ENCODE measurements at regions not wholly inside any gene's neighbourhood (a gene's known extent, or its start where the extent isn't known, plus 50 kb on each side); places are given as distances from the start of the nearest gene placed in this dataset.

GRCh38 chr13:110773480-110773879 lies 60.0 kb downstream of the ING1 start:
- no peaks in the 10 kb centered on the region for H3K36me3 Mint-ChIP-seq
- intact Hi-C loops (cut with micrococcal nuclease): no loop called here
- Histone ChIP-seq H3K9me3 (ENCODE audit: control insufficient read depth, insufficient read depth, low read length) (no peaks in the 10 kb centered on the region), H3K4me1 (ENCODE audit: control insufficient read depth, insufficient read depth, low read length) (peaks cover 11% of the 10 kb centered on the region), H3K4me3 (ENCODE audit: low read length) (no peak overlapping the region), H3K27ac (ENCODE audit: low read length) (no peak overlapping the region), H3K27me3 (ENCODE audit: control insufficient read depth, insufficient read depth, low read length) (no peaks in the 10 kb centered on the region), H3K36me3 (ENCODE audit: control insufficient read depth, insufficient read depth, low read length) (no peaks in the 10 kb centered on the region)
- DNase-seq: no peak
- peaks cover 3 to 7% of the 10 kb centered on the region in 2 donors for H3K27me3 Mint-ChIP-seq (ENCODE audit: low read depth in 2 of 2)
- peak in 2 of 3 donors; percentile 46 to 69 for ATAC-seq
- WGBS (ENCODE audit: insufficient coverage): 72% methylated on average over 7 of the region's 7 CpGs
- H3K27ac Mint-ChIP-seq: peak overlapping the region in 1 of 2 donors; percentile 5
- TF ChIP-seq, protein P1, sequence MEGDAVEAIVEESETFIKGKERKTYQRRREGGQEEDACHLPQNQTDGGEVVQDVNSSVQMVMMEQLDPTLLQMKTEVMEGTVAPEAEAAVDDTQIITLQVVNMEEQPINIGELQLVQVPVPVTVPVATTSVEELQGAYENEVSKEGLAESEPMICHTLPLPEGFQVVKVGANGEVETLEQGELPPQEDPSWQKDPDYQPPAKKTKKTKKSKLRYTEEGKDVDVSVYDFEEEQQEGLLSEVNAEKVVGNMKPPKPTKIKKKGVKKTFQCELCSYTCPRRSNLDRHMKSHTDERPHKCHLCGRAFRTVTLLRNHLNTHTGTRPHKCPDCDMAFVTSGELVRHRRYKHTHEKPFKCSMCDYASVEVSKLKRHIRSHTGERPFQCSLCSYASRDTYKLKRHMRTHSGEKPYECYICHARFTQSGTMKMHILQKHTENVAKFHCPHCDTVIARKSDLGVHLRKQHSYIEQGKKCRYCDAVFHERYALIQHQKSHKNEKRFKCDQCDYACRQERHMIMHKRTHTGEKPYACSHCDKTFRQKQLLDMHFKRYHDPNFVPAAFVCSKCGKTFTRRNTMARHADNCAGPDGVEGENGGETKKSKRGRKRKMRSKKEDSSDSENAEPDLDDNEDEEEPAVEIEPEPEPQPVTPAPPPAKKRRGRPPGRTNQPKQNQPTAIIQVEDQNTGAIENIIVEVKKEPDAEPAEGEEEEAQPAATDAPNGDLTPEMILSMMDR (IDR thresholded peaks at IDR 0.05): no peak
- no peak overlapping the region for H3K4me3 Mint-ChIP-seq
- H3K9me3 Mint-ChIP-seq: no peaks in the 10 kb centered on the region
- H3K4me1 Mint-ChIP-seq: peaks cover 0 to 27% of the 10 kb centered on the region in 2 donors

GRCh38 chr13:110774051-110774450 lies 60.6 kb downstream of the ING1 start:
- Histone ChIP-seq H3K36me3 (ENCODE audit: control insufficient read depth, insufficient read depth, low read length) (no peaks in the 10 kb centered on the region), H3K4me1 (ENCODE audit: control insufficient read depth, insufficient read depth, low read length) (peaks cover 11% of the 10 kb centered on the region), H3K4me3 (ENCODE audit: low read length) (no peak overlapping the region), H3K9me3 (ENCODE audit: control insufficient read depth, insufficient read depth, low read length) (no peaks in the 10 kb centered on the region), H3K27ac (ENCODE audit: low read length) (no peak overlapping the region), H3K27me3 (ENCODE audit: control insufficient read depth, insufficient read depth, low read length) (no peaks in the 10 kb centered on the region)
- TF ChIP-seq, protein P1 (IDR thresholded peaks at IDR 0.05): no peak
- WGBS (ENCODE audit: insufficient coverage): 90% methylated on average over 1 of the region's 1 CpG
- Mint-ChIP-seq H3K4me3 (no peak overlapping the region), H3K27ac (no peak overlapping the region), H3K9me3 (no peaks in the 10 kb centered on the region), H3K36me3 (no peaks in the 10 kb centered on the region), H3K27me3 (ENCODE audit: low read depth in 2 of 2) (peaks cover 0 to 5% of the 10 kb centered on the region in 2 donors), H3K4me1 (peaks cover 0 to 27% of the 10 kb centered on the region in 2 donors)
- DNase-seq (no peak), ATAC-seq (no peak)
- intact Hi-C loops (cut with micrococcal nuclease): no loop called here

- WGBS (ENCODE audit: insufficient coverage): 91% methylated on average over 4 of the region's 6 CpGs
- no peaks in the 10 kb centered on the region for H3K36me3 Mint-ChIP-seq
- Histone ChIP-seq H3K27me3 (ENCODE audit: control insufficient read depth, insufficient read depth, low read length) (no peaks in the 10 kb centered on the region), H3K36me3 (ENCODE audit: control insufficient read depth, insufficient read depth, low read length) (no peaks in the 10 kb centered on the region), H3K9me3 (ENCODE audit: control insufficient read depth, insufficient read depth, low read length) (no peaks in the 10 kb centered on the region), H3K4me3 (ENCODE audit: low read length) (no peak overlapping the region), H3K4me1 (ENCODE audit: control insufficient read depth, insufficient read depth, low read length) (peaks cover 11% of the 10 kb centered on the region), H3K27ac (ENCODE audit: low read length) (no peak overlapping the region)
- H3K4me1 Mint-ChIP-seq: peaks cover 0 to 27% of the 10 kb centered on the region in 2 donors
- H3K27me3 Mint-ChIP-seq (ENCODE audit: low read depth in 2 of 2): peaks cover 0 to 5% of the 10 kb centered on the region in 2 donors
- intact Hi-C loops (cut with micrococcal nuclease): no loop called here
- no peaks in the 10 kb centered on the region for H3K9me3 Mint-ChIP-seq
- no peak overlapping the region for H3K4me3 Mint-ChIP-seq
- no peak overlapping the region for H3K27ac Mint-ChIP-seq
- ATAC-seq: no peak
- no peak for DNase-seq
- TF ChIP-seq, protein P1 (IDR thresholded peaks at IDR 0.05): no peak
Observed at GRCh38 chr13:110774490-110774889, 61.0 kb downstream of the ING1 start.

DNA sequence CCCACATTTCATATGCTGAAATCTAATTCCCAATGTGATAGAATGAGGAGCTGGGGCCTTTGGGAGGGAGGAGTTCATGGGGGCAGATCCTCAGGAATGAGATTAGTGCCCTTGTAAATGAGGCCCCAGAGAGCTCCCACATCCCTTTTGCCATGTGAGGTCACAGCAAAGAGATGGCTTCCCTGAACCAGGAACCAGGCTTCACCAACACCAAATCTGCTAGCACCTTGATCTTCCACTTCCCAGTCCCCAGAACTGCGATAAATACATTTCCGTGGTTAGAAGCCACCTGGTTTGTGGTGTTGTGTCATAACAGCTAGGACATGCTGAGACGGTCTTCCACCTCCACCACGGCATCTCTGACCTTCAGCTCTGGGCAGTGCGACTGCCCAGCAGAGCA lies 62.1 kb downstream of the ING1 start:
- intact Hi-C loops (cut with micrococcal nuclease): no loop called here
- WGBS (ENCODE audit: insufficient coverage): 33% methylated on average over 5 of the region's 5 CpGs
- Histone ChIP-seq H3K9me3 (ENCODE audit: control insufficient read depth, insufficient read depth, low read length) (no peaks in the 10 kb centered on the region), H3K27ac (ENCODE audit: low read length) (no peak overlapping the region), H3K4me3 (ENCODE audit: low read length) (no peak overlapping the region), H3K4me1 (ENCODE audit: control insufficient read depth, insufficient read depth, low read length) (peaks cover 11% of the 10 kb centered on the region), H3K36me3 (ENCODE audit: control insufficient read depth, insufficient read depth, low read length) (no peaks in the 10 kb centered on the region), H3K27me3 (ENCODE audit: control insufficient read depth, insufficient read depth, low read length) (no peaks in the 10 kb centered on the region)
- Mint-ChIP-seq H3K4me1 (peaks cover 0 to 27% of the 10 kb centered on the region in 2 donors), H3K9me3 (no peaks in the 10 kb centered on the region), H3K36me3 (no peaks in the 10 kb centered on the region), H3K27me3 (ENCODE audit: low read depth in 2 of 2) (no peaks in the 10 kb centered on the region), H3K27ac (no peak overlapping the region), H3K4me3 (no peak overlapping the region)
- TF ChIP-seq, protein P1 (IDR thresholded peaks at IDR 0.05): no peak
- no peak for ATAC-seq
- DNase-seq: no peak
